ENCODE measurements at regions not wholly inside any gene's neighbourhood (a gene's known extent, or its start where the extent isn't known, plus 50 kb on each side); places are given as distances from the start of the nearest gene placed in this dataset.

DNA sequence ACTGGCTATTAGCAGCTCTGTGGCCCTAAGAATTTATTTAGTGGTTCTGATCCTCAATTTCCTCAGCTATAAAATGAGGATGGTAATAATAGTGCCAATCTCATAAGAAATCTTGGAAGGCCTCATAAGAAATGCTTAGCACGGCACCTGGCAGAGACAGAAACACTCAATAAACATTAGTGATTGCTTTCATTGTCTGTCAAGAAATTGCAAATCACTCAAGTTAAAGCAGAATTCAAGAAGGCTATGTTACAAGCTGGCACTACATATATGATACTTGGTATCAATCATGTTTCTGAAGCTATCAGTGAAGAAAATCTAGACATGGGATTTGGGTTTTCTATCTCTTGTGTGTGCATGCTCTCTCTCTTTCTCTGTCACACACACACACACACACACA lies 267.7 kb upstream of the KCNIP4 start:
- Histone ChIP-seq H3K4me1 (no peaks in the 10 kb centered on the region), H3K9me3 (no peaks in the 10 kb centered on the region), H3K27ac (no peak overlapping the region), H3K36me3 (no peaks in the 10 kb centered on the region), H3K4me3 (no peak overlapping the region), H3K27me3 (no peaks in the 10 kb centered on the region)
- ATAC-seq (ENCODE audit: low FRiP score in 2 of 2): no peak
- DNase-seq: no peak
- 83 to 87% methylated on average over 1 of the region's 1 CpG for WGBS, 2 donors
- TF ChIP-seq POLR2AphosphoS5 (IDR thresholded peaks at IDR 0.05) (no peak), POLR2A (IDR thresholded peaks at IDR 0.05) (no peak), EP300 (IDR thresholded peaks at IDR 0.05) (no peak)
- TF ChIP-seq, protein P1, sequence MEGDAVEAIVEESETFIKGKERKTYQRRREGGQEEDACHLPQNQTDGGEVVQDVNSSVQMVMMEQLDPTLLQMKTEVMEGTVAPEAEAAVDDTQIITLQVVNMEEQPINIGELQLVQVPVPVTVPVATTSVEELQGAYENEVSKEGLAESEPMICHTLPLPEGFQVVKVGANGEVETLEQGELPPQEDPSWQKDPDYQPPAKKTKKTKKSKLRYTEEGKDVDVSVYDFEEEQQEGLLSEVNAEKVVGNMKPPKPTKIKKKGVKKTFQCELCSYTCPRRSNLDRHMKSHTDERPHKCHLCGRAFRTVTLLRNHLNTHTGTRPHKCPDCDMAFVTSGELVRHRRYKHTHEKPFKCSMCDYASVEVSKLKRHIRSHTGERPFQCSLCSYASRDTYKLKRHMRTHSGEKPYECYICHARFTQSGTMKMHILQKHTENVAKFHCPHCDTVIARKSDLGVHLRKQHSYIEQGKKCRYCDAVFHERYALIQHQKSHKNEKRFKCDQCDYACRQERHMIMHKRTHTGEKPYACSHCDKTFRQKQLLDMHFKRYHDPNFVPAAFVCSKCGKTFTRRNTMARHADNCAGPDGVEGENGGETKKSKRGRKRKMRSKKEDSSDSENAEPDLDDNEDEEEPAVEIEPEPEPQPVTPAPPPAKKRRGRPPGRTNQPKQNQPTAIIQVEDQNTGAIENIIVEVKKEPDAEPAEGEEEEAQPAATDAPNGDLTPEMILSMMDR (IDR thresholded peaks at IDR 0.05): no peak

DNA sequence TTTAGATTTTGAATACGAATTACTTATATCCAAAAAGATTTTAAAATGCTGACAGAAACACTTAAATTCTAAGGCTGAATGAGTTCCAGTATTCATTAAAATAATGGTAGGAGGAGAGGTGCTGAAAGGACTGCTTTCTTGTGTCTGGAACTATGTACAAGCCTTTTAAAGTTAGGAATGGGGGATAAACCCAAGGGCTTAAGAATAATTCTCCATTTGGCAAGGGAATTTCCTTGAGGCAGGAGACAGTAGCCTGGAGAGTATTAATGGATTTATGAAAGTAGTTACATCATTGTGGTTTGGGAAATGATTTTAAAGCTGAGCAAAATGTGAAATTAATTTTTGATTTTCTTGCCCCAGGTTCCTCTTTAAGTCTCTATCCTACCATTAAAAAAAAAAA lies 266.5 kb upstream of the KCNIP4 start:
- no peaks in the 10 kb centered on the region for H3K9me3 ChIP-seq
- H3K4me1 ChIP-seq: no peaks in the 10 kb centered on the region
- 74 to 91% methylated on average over 1 of the region's 1 CpG for WGBS, 2 donors
- DNase-seq (no peak), ATAC-seq (ENCODE audit: low FRiP score in 2 of 2) (no peak)
- TF ChIP-seq, protein P1 (IDR thresholded peaks at IDR 0.05): no peak
- TF ChIP-seq EP300 (IDR thresholded peaks at IDR 0.05) (no peak), POLR2AphosphoS5 (IDR thresholded peaks at IDR 0.05) (no peak), POLR2A (IDR thresholded peaks at IDR 0.05) (no peak)
- H3K27me3 ChIP-seq: no peaks in the 10 kb centered on the region
- H3K27ac ChIP-seq: no peak overlapping the region
- H3K36me3 ChIP-seq: no peaks in the 10 kb centered on the region
- H3K4me3 ChIP-seq: no peak overlapping the region

- Histone ChIP-seq H3K4me1 (no peaks in the 10 kb centered on the region), H3K4me3 (no peak overlapping the region), H3K27me3 (no peaks in the 10 kb centered on the region), H3K9me3 (no peaks in the 10 kb centered on the region), H3K27ac (no peak overlapping the region), H3K36me3 (no peaks in the 10 kb centered on the region)
- ATAC-seq (ENCODE audit: low FRiP score in 2 of 2) (no peak), DNase-seq (no peak)
- TF ChIP-seq, protein P1 (IDR thresholded peaks at IDR 0.05): no peak
- TF ChIP-seq POLR2A (IDR thresholded peaks at IDR 0.05) (no peak), POLR2AphosphoS5 (IDR thresholded peaks at IDR 0.05) (no peak), EP300 (IDR thresholded peaks at IDR 0.05) (no peak)
- 69 to 83% methylated on average over 1 of the region's 1 CpG for WGBS, 2 donors
Observed at GRCh38 chr4:22203711-22204011, 255.1 kb upstream of the KCNIP4 start.

- H3K4me3 ChIP-seq: no peak overlapping the region
- no peak for DNase-seq
- no peaks in the 10 kb centered on the region for H3K36me3 ChIP-seq
- no peak overlapping the region for H3K27ac ChIP-seq
- no peaks in the 10 kb centered on the region for H3K9me3 ChIP-seq
- TF ChIP-seq POLR2AphosphoS5 (IDR thresholded peaks at IDR 0.05): no peak
- TF ChIP-seq POLR2A (IDR thresholded peaks at IDR 0.05): no peak
- TF ChIP-seq EP300 (IDR thresholded peaks at IDR 0.05): no peak
- TF ChIP-seq, protein P1 (IDR thresholded peaks at IDR 0.05): no peak
- no peak for ATAC-seq (ENCODE audit: low FRiP score in 2 of 2)
- H3K4me1 ChIP-seq: no peaks in the 10 kb centered on the region
- WGBS, 2 donors: 73 to 78% methylated on average over 6 of the region's 6 CpGs
- H3K27me3 ChIP-seq: no peaks in the 10 kb centered on the region
Observed at GRCh38 chr4:22202975-22203710, 254.6 kb upstream of the KCNIP4 start.

All from upper lobe of left lung (tissue), 6 donors.